GM21526 (cell line): ENCODE measurements at regions not wholly inside any gene's neighbourhood (a gene's known extent, or its start where the extent isn't known, plus 50 kb on each side); places are given as distances from the start of the nearest gene placed in this dataset.
A peak's percentile ranks its signal among the peaks of the same experiment; 100 is the strongest.
"Not testable (repeated sequence)": the region's sequence is repeated elsewhere in the genome, so short reads cannot be mapped to it uniquely, and the experiment has no call there.

Source experiments
- ATAC-seq: cut with Tn5 transposase; IDR thresholded peaks from one replicate; pipeline ENCODE4 v1.9.1; 2021; ENCODE audit warnings: moderate library complexity; ENCODE audit not compliant: unreplicated experiment, low FRiP score

- ATAC-seq = no peak
Measured at GRCh38 chr13:111411919-111412650, 91.6 kb downstream of the TEX29 start.

GRCh38 chr13:111413407-111414187 is 93.2 kb downstream of the TEX29 start:
- no peak for ATAC-seq

- no peak for ATAC-seq
Measured at GRCh38 chr13:111414341-111414740, 93.9 kb downstream of the TEX29 start.

- ATAC-seq = no peak
Measured at GRCh38 chr13:111415246-111415645, 94.8 kb downstream of the TEX29 start.

- ATAC-seq = no peak
Measured at GRCh38 chr13:111415765-111416164, 95.3 kb downstream of the TEX29 start.

GRCh38 chr13:111418101-111418500 is 97.7 kb downstream of the TEX29 start:
- ATAC-seq = no peak

GRCh38 chr13:111420113-111420876 is 99.9 kb downstream of the TEX29 start:
- ATAC-seq = no peak

GRCh38 chr13:111421216-111421615 is 100.8 kb downstream of the TEX29 start:
- ATAC-seq = no peak

GRCh38 chr13:111422348-111422747 is 101.9 kb downstream of the TEX29 start:
- ATAC-seq = no peak

- no peak for ATAC-seq
Measured at GRCh38 chr13:111423168-111423785, 102.8 kb downstream of the TEX29 start.

- ATAC-seq = no peak
Measured at GRCh38 chr13:111424134-111424533, 103.7 kb downstream of the TEX29 start.

GRCh38 chr13:111425326-111425725 is 104.9 kb downstream of the TEX29 start:
- no peak for ATAC-seq

- ATAC-seq = peak; percentile 79
Measured at GRCh38 chr13:111429064-111429558, 108.7 kb downstream of the TEX29 start.

- ATAC-seq = no peak
Measured at GRCh38 chr13:111431206-111431605, 110.8 kb downstream of the TEX29 start.

- ATAC-seq = no peak
Measured at GRCh38 chr13:111434578-111435159, 114.2 kb downstream of the TEX29 start.

GRCh38 chr13:111436446-111436845 is 116.0 kb downstream of the TEX29 start:
- no peak for ATAC-seq

GRCh38 chr13:111437417-111437816 is 117.0 kb downstream of the TEX29 start:
- no peak for ATAC-seq

GRCh38 chr13:111437856-111438547 is 117.6 kb downstream of the TEX29 start:
- no peak for ATAC-seq

- not testable (repeated sequence) for ATAC-seq
Measured at GRCh38 chr13:111440492-111440891, 120.0 kb downstream of the TEX29 start.

- no peak for ATAC-seq
Measured at GRCh38 chr13:111443981-111444380, 123.5 kb downstream of the TEX29 start.
